GM19099 (cell line): ENCODE measurements at regions not wholly inside any gene's neighbourhood (a gene's known extent, or its start where the extent isn't known, plus 50 kb on each side); places are given as distances from the start of the nearest gene placed in this dataset.

Source experiments
- POLR2A ChIP-seq: IDR thresholded peaks from 3 replicates; pipeline ENCODE4 v1.6.1; 2011; ENCODE audit warnings: low read depth; ENCODE audit not compliant: insufficient read length; ENCODE audit errors: extremely low read depth

- TF ChIP-seq POLR2A, result no peak
Measured at GRCh38 chr7:67301667-67302066, 305.0 kb downstream of the TYW1 start.

GRCh38 chr7:67302113-67303039 lies 305.7 kb downstream of the TYW1 start:
- peak; percentile 80 for TF ChIP-seq POLR2A

GRCh38 chr7:67306331-67306730 lies 309.7 kb downstream of the TYW1 start:
- TF ChIP-seq POLR2A, result no peak

GRCh38 chr7:67309764-67310549 lies 313.3 kb downstream of the TYW1 start:
- no peak for TF ChIP-seq POLR2A

- no peak for TF ChIP-seq POLR2A
Measured at GRCh38 chr7:67311901-67312300, 315.3 kb downstream of the TYW1 start.

- TF ChIP-seq POLR2A, result no peak
Measured at GRCh38 chr7:67313213-67313612, 316.6 kb downstream of the TYW1 start.

- no peak for TF ChIP-seq POLR2A
Measured at GRCh38 chr7:67341153-67341768, 344.6 kb downstream of the TYW1 start.

GRCh38 chr7:67343114-67343513 lies 346.5 kb downstream of the TYW1 start:
- TF ChIP-seq POLR2A, result no peak

- no peak for TF ChIP-seq POLR2A
Measured at GRCh38 chr7:67343572-67343971, 346.9 kb downstream of the TYW1 start.

- TF ChIP-seq POLR2A, result no peak
Measured at GRCh38 chr7:67344481-67345193, 348.0 kb downstream of the TYW1 start.

- TF ChIP-seq POLR2A, result no peak
Measured at GRCh38 chr7:67346126-67346525, 349.5 kb downstream of the TYW1 start.

- no peak for TF ChIP-seq POLR2A
Measured at GRCh38 chr7:67346876-67347275, 350.2 kb downstream of the TYW1 start.

- TF ChIP-seq POLR2A, result no peak
Measured at GRCh38 chr7:67348171-67348570, 351.5 kb downstream of the TYW1 start.

GRCh38 chr7:67359900-67360299 lies 363.3 kb downstream of the TYW1 start:
- no peak for TF ChIP-seq POLR2A

- TF ChIP-seq POLR2A, result no peak
Measured at GRCh38 chr7:67361150-67361549, 364.5 kb downstream of the TYW1 start.
